ENCODE measurements at regions not wholly inside any gene's neighbourhood (a gene's known extent, or its start where the extent isn't known, plus 50 kb on each side); places are given as distances from the start of the nearest gene placed in this dataset.

GRCh38 chr13:80975903-80976302 is 635.0 kb upstream of the SPRY2 start:
- TF ChIP-seq ZFX (IDR thresholded peaks at IDR 0.05): no peak
- no peak overlapping the region for H3K27ac ChIP-seq

DNA sequence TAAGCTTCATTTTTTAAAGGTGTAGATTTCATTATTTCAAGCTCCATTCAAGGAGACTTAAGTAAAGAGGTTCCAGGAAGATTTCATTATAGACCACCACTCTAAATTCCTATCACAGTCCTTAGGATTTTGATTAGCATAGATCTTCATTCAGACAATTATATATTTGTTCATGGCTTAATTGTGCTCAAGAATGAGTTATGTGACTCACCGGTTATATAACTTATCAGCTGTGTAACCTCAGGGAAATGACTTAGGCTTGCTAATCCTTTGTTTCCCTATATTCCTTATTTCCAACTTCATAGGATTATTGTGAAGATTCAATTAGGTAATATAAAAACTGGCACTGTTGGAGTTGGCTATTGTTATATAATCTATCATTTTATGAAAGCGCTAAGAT is 632.8 kb upstream of the SPRY2 start:
- H3K27ac ChIP-seq: no peak overlapping the region
- TF ChIP-seq, protein P1, sequence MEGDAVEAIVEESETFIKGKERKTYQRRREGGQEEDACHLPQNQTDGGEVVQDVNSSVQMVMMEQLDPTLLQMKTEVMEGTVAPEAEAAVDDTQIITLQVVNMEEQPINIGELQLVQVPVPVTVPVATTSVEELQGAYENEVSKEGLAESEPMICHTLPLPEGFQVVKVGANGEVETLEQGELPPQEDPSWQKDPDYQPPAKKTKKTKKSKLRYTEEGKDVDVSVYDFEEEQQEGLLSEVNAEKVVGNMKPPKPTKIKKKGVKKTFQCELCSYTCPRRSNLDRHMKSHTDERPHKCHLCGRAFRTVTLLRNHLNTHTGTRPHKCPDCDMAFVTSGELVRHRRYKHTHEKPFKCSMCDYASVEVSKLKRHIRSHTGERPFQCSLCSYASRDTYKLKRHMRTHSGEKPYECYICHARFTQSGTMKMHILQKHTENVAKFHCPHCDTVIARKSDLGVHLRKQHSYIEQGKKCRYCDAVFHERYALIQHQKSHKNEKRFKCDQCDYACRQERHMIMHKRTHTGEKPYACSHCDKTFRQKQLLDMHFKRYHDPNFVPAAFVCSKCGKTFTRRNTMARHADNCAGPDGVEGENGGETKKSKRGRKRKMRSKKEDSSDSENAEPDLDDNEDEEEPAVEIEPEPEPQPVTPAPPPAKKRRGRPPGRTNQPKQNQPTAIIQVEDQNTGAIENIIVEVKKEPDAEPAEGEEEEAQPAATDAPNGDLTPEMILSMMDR (conservative IDR thresholded peaks at IDR 0.05): no peak
- TF ChIP-seq ZFX (IDR thresholded peaks at IDR 0.05): no peak

DNA sequence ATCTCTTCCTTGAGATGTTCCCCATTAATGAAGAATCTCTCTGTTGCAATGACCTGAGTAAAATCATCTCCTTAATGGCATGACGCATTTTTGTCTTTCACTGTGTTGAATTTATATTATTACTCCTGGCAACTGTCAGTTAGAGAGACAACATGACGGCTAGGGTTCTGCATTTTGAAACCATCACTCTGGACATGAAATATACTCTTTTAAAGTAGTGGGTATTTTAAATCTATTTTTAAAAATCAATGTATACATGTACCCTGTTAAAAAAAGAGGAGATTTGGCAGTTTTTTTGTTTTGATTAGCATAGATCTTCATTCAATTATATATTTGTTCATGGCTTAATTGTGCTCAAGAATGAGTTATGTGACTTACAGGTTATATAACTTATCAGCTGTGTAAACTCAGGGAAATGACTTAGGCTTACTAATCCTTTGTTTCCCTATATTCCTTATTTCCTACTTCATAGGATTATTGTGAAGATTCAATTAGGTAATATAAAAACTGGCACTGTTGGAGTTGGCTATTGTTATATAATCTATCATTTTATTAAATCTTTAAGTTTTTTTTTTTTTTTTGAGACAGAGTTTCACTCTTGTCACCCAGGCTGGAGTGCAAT is 632.0 kb upstream of the SPRY2 start:
- no peak overlapping the region for H3K27ac ChIP-seq

GRCh38 chr13:80965097-80965496 is 624.2 kb upstream of the SPRY2 start:
- no peak for TF ChIP-seq ZFX (IDR thresholded peaks at IDR 0.05)
- H3K27ac ChIP-seq: no peak overlapping the region

More for the DNA sequence above, 632.0 kb upstream of the SPRY2 start:
- TF ChIP-seq ZFX (IDR thresholded peaks at IDR 0.05): no peak
- TF ChIP-seq, protein P1 (conservative IDR thresholded peaks at IDR 0.05): no peak

GRCh38 chr13:80962855-80963254 is 621.9 kb upstream of the SPRY2 start:
- H3K27ac ChIP-seq: no peak overlapping the region
- no peak for TF ChIP-seq ZFX (IDR thresholded peaks at IDR 0.05)
- TF ChIP-seq, protein P1 (conservative IDR thresholded peaks at IDR 0.05): no peak

- no peak overlapping the region for H3K27ac ChIP-seq
- TF ChIP-seq, protein P1 (conservative IDR thresholded peaks at IDR 0.05): no peak
These were observed 621.2 kb upstream of the SPRY2 start for GRCh38 chr13:80962173-80962572.

GRCh38 chr13:80957019-80957655 is 616.2 kb upstream of the SPRY2 start:
- TF ChIP-seq ZFX (IDR thresholded peaks at IDR 0.05): no peak
- H3K27ac ChIP-seq: no peak overlapping the region

GRCh38 chr13:80955501-80955900 is 614.6 kb upstream of the SPRY2 start:
- H3K27ac ChIP-seq: no peak overlapping the region
- no peak for TF ChIP-seq ZFX (IDR thresholded peaks at IDR 0.05)
- TF ChIP-seq, protein P1 (conservative IDR thresholded peaks at IDR 0.05): no peak

DNA sequence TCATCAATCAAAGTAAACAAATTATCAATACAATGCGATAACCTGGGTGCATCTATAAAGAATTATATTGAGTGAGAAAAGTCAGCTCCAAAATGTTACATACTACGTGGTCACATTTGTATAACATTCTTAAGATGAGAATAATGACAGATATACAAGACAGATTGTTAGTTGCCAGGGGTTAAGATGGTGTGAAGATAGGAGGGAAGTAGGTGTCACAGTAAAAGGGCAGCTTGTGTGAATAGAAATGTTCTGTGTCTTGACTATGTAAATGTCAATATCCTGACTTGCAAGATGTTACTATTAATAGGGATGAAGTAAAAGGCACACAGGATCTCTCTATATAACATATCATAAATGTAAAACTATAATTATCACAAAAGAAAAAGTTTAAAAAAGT is 611.2 kb upstream of the SPRY2 start:
- no peak overlapping the region for H3K27ac ChIP-seq
- no peak for TF ChIP-seq ZFX (IDR thresholded peaks at IDR 0.05)
- TF ChIP-seq, protein P1 (conservative IDR thresholded peaks at IDR 0.05): no peak
